Keratinocyte (primary cell): ENCODE measurements at regions not wholly inside any gene's neighbourhood (a gene's known extent, or its start where the extent isn't known, plus 50 kb on each side); places are given as distances from the start of the nearest gene placed in this dataset.
A peak's percentile ranks its signal among the peaks of the same experiment; 100 is the strongest.

Source experiments
- DNase-seq: peaks from one replicate; pipeline ENCODE4 v3.0.0-alpha.2; 2011; ENCODE audit warnings: low read depth, missing footprints, low spot score
- FAIRE-seq: peaks from 2 replicates; lab custom pipeline; 2011; peaks lifted over from hg19 to GRCh38; lab: Jason Lieb, UNC
- H2AFZ ChIP-seq: 2 replicates; pipeline ENCODE4 v1.6.0; 2012; ENCODE audit warnings: low read length, control low read depth, inconsistent platforms; ENCODE audit not compliant: control insufficient read depth
- H3K27ac ChIP-seq: 2 replicates; pipeline ENCODE4 v1.5.1; 2011; ENCODE audit warnings: low read length; ENCODE audit not compliant: control insufficient read depth, insufficient read depth
- H3K27me3 ChIP-seq: 3 replicates; pipeline ENCODE4 v1.6.0; 2011; ENCODE audit warnings: low read length; ENCODE audit not compliant: control insufficient read depth, insufficient read depth; ENCODE audit errors: extremely low read depth
- H3K36me3 ChIP-seq, 2 experiments: 2 replicates in 1 of 2; 3 replicates in 1 of 2; pipeline ENCODE4 v1.5.1; 2011; ENCODE audit warnings: low read length in 2 of 2, mild to moderate bottlenecking in 1 of 2; ENCODE audit not compliant: control insufficient read depth in 2 of 2, insufficient read depth in 2 of 2; ENCODE audit errors: extremely low read depth in 1 of 2
- H3K4me1 ChIP-seq: 3 replicates; pipeline ENCODE4 v1.5.1; 2011; ENCODE audit warnings: low read length; ENCODE audit not compliant: control insufficient read depth, insufficient read depth; ENCODE audit errors: extremely low read depth
- H3K4me2 ChIP-seq: 3 replicates; pipeline ENCODE4 v1.6.0; 2011; ENCODE audit warnings: low read depth, low read length; ENCODE audit not compliant: control insufficient read depth, insufficient read depth; ENCODE audit errors: extremely low read depth
- H3K4me3 ChIP-seq, 3 experiments: fragments of 200-600 bp in 1 of 3; sonication (generic) in 1 of 3; 2 replicates in 2 of 3; 3 replicates in 1 of 3; pipeline ENCODE4 v1.5.1; 2011 to 2016; ENCODE audit warnings: low read length in 3 of 3, mild to moderate bottlenecking in 3 of 3, control low read depth in 2 of 3, inconsistent platforms in 1 of 3, low read depth in 1 of 3, mixed read lengths in 1 of 3, mixed run types in 1 of 3, moderate library complexity in 1 of 3; ENCODE audit not compliant: control insufficient read depth in 2 of 3, insufficient read depth in 2 of 3; ENCODE audit errors: extremely low read depth in 1 of 3
- H3K79me2 ChIP-seq: 2 replicates; pipeline ENCODE4 v1.6.0; 2012; ENCODE audit warnings: low read length; ENCODE audit not compliant: control insufficient read depth, insufficient read depth
- H3K9ac ChIP-seq: 3 replicates; pipeline ENCODE4 v1.6.0; 2011; ENCODE audit warnings: low read length; ENCODE audit not compliant: control insufficient read depth, insufficient read depth; ENCODE audit errors: extremely low read depth
- H3K9me1 ChIP-seq: 3 replicates; pipeline ENCODE4 v1.6.0; 2011; ENCODE audit warnings: low read length; ENCODE audit not compliant: control insufficient read depth, insufficient read depth; ENCODE audit errors: extremely low read depth
- H3K9me3 ChIP-seq: 2 replicates; pipeline ENCODE4 v1.5.1; 2012; ENCODE audit warnings: low read depth, low read length; ENCODE audit not compliant: control insufficient read depth
- H4K20me1 ChIP-seq: 3 replicates; pipeline ENCODE4 v1.6.0; 2011; ENCODE audit warnings: low read length; ENCODE audit not compliant: control insufficient read depth, insufficient read depth; ENCODE audit errors: extremely low read depth
- EZH2 ChIP-seq: IDR thresholded peaks from one replicate; pipeline ENCODE4 v1.6.1; 2012; ENCODE audit warnings: inconsistent platforms, mild to moderate bottlenecking, low read length, moderate library complexity
- dilution Hi-C: fragments of 300-500 bp; cut with MboI; formaldehyde crosslinking; loops from one replicate; pipeline ENCODE4 v1.7.0; 2020; ENCODE audit warnings: low sequenced_read_pairs; ENCODE audit not compliant: extremely low pct_ligation_motif_present
- TF ChIP-seq, protein P1 (sequence below), 3 experiments: IDR thresholded peaks in 1 of 3; conservative IDR thresholded peaks in 1 of 3; optimal IDR thresholded peaks in 1 of 3; 2 replicates in 2 of 3; 3 replicates in 1 of 3; pipeline versions ENCODE3 to v1.5.1; 2011; ENCODE audit warnings: low read length in 3 of 3, mild to moderate bottlenecking in 3 of 3, moderate library complexity in 2 of 3, control low read depth in 1 of 3, inconsistent platforms in 1 of 3; ENCODE audit not compliant: insufficient read depth in 2 of 3; ENCODE audit errors: extremely low read depth in 1 of 3

DNA sequence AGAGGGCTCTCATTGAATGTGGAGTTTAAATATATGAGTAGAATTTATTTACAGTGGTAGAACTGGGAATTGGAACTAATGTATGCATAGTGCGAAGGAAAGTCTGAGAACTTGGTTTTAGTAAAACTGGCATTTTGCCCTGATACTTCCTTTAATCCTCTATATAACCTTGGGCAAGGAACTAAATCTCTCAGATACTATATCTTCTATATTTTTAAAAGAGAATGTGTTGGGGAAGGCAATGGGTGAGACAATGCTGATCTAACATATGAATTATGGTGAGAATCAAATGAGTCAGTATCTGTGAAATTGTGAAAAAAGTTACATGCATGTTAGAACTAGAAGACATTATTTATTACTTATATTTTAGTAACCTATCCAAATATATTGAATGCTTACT is 2109.4 kb upstream of the PIK3C3 start:
- no peak overlapping the region for H3K4me3 ChIP-seq
- H3K79me2 ChIP-seq = no peaks in the 10 kb centered on the region
- no peak for TF ChIP-seq EZH2
- TF ChIP-seq, protein P1, sequence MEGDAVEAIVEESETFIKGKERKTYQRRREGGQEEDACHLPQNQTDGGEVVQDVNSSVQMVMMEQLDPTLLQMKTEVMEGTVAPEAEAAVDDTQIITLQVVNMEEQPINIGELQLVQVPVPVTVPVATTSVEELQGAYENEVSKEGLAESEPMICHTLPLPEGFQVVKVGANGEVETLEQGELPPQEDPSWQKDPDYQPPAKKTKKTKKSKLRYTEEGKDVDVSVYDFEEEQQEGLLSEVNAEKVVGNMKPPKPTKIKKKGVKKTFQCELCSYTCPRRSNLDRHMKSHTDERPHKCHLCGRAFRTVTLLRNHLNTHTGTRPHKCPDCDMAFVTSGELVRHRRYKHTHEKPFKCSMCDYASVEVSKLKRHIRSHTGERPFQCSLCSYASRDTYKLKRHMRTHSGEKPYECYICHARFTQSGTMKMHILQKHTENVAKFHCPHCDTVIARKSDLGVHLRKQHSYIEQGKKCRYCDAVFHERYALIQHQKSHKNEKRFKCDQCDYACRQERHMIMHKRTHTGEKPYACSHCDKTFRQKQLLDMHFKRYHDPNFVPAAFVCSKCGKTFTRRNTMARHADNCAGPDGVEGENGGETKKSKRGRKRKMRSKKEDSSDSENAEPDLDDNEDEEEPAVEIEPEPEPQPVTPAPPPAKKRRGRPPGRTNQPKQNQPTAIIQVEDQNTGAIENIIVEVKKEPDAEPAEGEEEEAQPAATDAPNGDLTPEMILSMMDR (optimal IDR thresholded peaks at IDR 0.05 in 1 of 3, IDR thresholded peaks at IDR 0.05 in 1 of 3, conservative IDR thresholded peaks at IDR 0.05 in 1 of 3; ENCODE audit: extremely low read depth in 1 of 3, insufficient read depth in 2 of 3, low read length in 3 of 3) = no peak
- H4K20me1 ChIP-seq = no peaks in the 10 kb centered on the region
- H3K4me1 ChIP-seq = peaks cover 7% of the 10 kb centered on the region
- dilution Hi-C loops = no loop called here
- no peaks in the 10 kb centered on the region for H3K36me3 ChIP-seq
- no peaks in the 10 kb centered on the region for H3K27me3 ChIP-seq
- no peak overlapping the region for H3K27ac ChIP-seq
- H3K9me1 ChIP-seq = no peaks in the 10 kb centered on the region
- no peak overlapping the region for H3K9ac ChIP-seq
- H3K9me3 ChIP-seq = no peaks in the 10 kb centered on the region
- H2AFZ ChIP-seq = no peak overlapping the region
- FAIRE-seq (no peak), DNase-seq (no peak)
- peak overlapping the region; percentile 29 for H3K4me2 ChIP-seq

DNA sequence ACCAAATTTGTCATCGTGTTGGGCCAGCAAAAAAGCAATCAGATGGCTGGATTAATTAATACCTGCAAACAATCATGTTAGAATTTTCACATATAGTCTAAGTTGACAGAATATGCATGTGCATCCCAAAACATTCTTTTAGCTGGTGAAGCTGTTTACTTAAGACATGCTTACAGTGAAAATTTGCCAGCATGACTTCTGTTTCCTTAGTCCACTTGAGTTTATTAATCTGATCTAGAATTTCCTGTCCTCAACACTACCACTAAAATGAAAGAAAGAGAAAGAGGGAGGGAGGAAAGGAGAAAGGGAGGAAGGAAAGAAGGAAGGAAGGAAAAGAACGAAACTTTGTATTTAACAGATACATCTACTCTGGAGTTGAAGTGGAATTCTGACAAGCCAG is 2109.9 kb upstream of the PIK3C3 start:
- no peak overlapping the region for H3K9ac ChIP-seq
- H3K36me3 ChIP-seq = no peaks in the 10 kb centered on the region
- no peak for DNase-seq
- no peaks in the 10 kb centered on the region for H3K9me3 ChIP-seq
- no peaks in the 10 kb centered on the region for H3K9me1 ChIP-seq
- H3K27me3 ChIP-seq = no peaks in the 10 kb centered on the region
- dilution Hi-C loops = no loop called here
- TF ChIP-seq, protein P1 (optimal IDR thresholded peaks at IDR 0.05 in 1 of 3, IDR thresholded peaks at IDR 0.05 in 1 of 3, conservative IDR thresholded peaks at IDR 0.05 in 1 of 3; ENCODE audit: extremely low read depth in 1 of 3, insufficient read depth in 2 of 3, low read length in 3 of 3) = no peak
- TF ChIP-seq EZH2 = no peak
- H2AFZ ChIP-seq = no peak overlapping the region
- H4K20me1 ChIP-seq = no peaks in the 10 kb centered on the region
- no peak overlapping the region for H3K4me2 ChIP-seq
- no peak overlapping the region for H3K4me3 ChIP-seq
- no peaks in the 10 kb centered on the region for H3K79me2 ChIP-seq
- FAIRE-seq = no peak
- H3K4me1 ChIP-seq = peaks cover 12% of the 10 kb centered on the region
- no peak overlapping the region for H3K27ac ChIP-seq
